Ecto neural progenitor cell (in vitro differentiated cells): ENCODE measurements at regions not wholly inside any gene's neighbourhood (a gene's known extent, or its start where the extent isn't known, plus 50 kb on each side); places are given as distances from the start of the nearest gene placed in this dataset.
"Not testable (repeated sequence)": the region's sequence is repeated elsewhere in the genome, so short reads cannot be mapped to it uniquely, and the experiment has no call there.

Source experiments
- DNase-seq: peaks from one replicate; pipeline ENCODE4 v3.0.0-alpha.2; 2018; ENCODE audit warnings: low spot score

- DNase-seq = no peak
These were observed 102.2 kb upstream of the CDC14C start for GRCh38 chr7:48822138-48822537.

GRCh38 chr7:48832303-48832845, 92.0 kb upstream of the CDC14C start:
- DNase-seq = no peak

GRCh38 chr7:48837266-48837665, 87.1 kb upstream of the CDC14C start:
- no peak for DNase-seq

GRCh38 chr7:48839108-48839507, 85.2 kb upstream of the CDC14C start:
- DNase-seq = no peak

- no peak for DNase-seq
These were observed 82.6 kb upstream of the CDC14C start for GRCh38 chr7:48841739-48842138.

GRCh38 chr7:48847917-48848316, 76.4 kb upstream of the CDC14C start:
- no peak for DNase-seq

- not testable (repeated sequence) for DNase-seq
These were observed 63.9 kb upstream of the CDC14C start for GRCh38 chr7:48860447-48860846.

- DNase-seq = no peak
These were observed 55.4 kb upstream of the CDC14C start for GRCh38 chr7:48868916-48869315.

GRCh38 chr7:48872548-48872947, 51.8 kb upstream of the CDC14C start:
- no peak for DNase-seq
